Upper lobe of left lung (tissue), 4 donors: ENCODE measurements at regions not wholly inside any gene's neighbourhood (a gene's known extent, or its start where the extent isn't known, plus 50 kb on each side); places are given as distances from the start of the nearest gene placed in this dataset.

ENCODE experiments used
- CTCF ChIP-seq, 6 experiments: fragments of 450-650 bp in 4 of 6; fragments of 200-600 bp in 2 of 6; sonication (generic) in 2 of 6; IDR thresholded peaks; one replicate each; pipeline ENCODE4 v1.5.1; 2016 to 2019; ENCODE audit warnings: antibody characterized with exemption in 6 of 6
- EP300 ChIP-seq, 4 donors: sonication (generic); formaldehyde crosslinking; IDR thresholded peaks; one replicate each; pipeline ENCODE4 v1.5.1; 2017; ENCODE audit warnings: antibody characterized with exemption in 4 of 4, control low read depth in 2 of 4
- POLR2A ChIP-seq, 4 donors: fragments of 450-650 bp; IDR thresholded peaks; one replicate each; pipeline ENCODE4 v1.5.1; 2016 to 2017; ENCODE audit warnings: antibody characterized with exemption in 4 of 4, mild to moderate bottlenecking in 2 of 4
- POLR2AphosphoS5 ChIP-seq, 2 donors: sonication (generic); formaldehyde crosslinking; IDR thresholded peaks; one replicate each; pipeline ENCODE4 v1.5.1; 2017; ENCODE audit warnings: antibody characterized with exemption in 2 of 2

- TF ChIP-seq CTCF (IDR thresholded peaks at IDR 0.05) (no peak), EP300 (IDR thresholded peaks at IDR 0.05) (no peak), POLR2A (IDR thresholded peaks at IDR 0.05) (no peak), POLR2AphosphoS5 (IDR thresholded peaks at IDR 0.05) (no peak)
These were observed 50.4 kb upstream of the PTPN13 start for GRCh38 chr4:86543560-86544309.
